Neural cell (in vitro differentiated cells): ENCODE measurements at regions not wholly inside any gene's neighbourhood (a gene's known extent, or its start where the extent isn't known, plus 50 kb on each side); places are given as distances from the start of the nearest gene placed in this dataset.

Experiments
- H2AFZ ChIP-seq: fragments of 200-600, 300-800 bp; sonication (generic), shearing (Covaris generic); 2 replicates; pipeline ENCODE4 v1.6.0; 2014; ENCODE audit warnings: low read depth, mild to moderate bottlenecking, antibody characterized with exemption, low read length, moderate library complexity
- H3F3A ChIP-seq: fragments of 200-600 bp; shearing (Covaris generic); 2 replicates; pipeline ENCODE4 v1.6.1; 2016; ENCODE audit warnings: mild to moderate bottlenecking, moderate library complexity, mixed read lengths, antibody characterized with exemption, low read length; ENCODE audit not compliant: insufficient read depth, poor library complexity, severe bottlenecking
- H3K27ac ChIP-seq: fragments of 200-600, 300-800 bp; sonication (generic), shearing (Covaris generic); 2 replicates; pipeline ENCODE4 v1.5.1; 2014; ENCODE audit warnings: mild to moderate bottlenecking, low read length, moderate library complexity
- H3K27me3 ChIP-seq: fragments of 300-800, 200-600 bp; sonication (generic), shearing (Covaris generic); 2 replicates; pipeline ENCODE4 v1.6.0; 2014; ENCODE audit warnings: mild to moderate bottlenecking, low read depth, low read length, moderate library complexity; ENCODE audit not compliant: insufficient read depth
- H3K36me3 ChIP-seq: fragments of 300-800, 200-600 bp; sonication (generic), shearing (Covaris generic); 2 replicates; pipeline ENCODE4 v1.5.1; 2014; ENCODE audit warnings: mild to moderate bottlenecking, antibody characterized with exemption, low read length, moderate library complexity; ENCODE audit not compliant: insufficient read depth
- H3K4me2 ChIP-seq: fragments of 300-800, 200-600 bp; sonication (generic), shearing (Covaris generic); 2 replicates; pipeline ENCODE4 v1.6.0; 2014; ENCODE audit warnings: mild to moderate bottlenecking, low read length
- H3K4me3 ChIP-seq: fragments of 300-800, 200-600 bp; sonication (generic), shearing (Covaris generic); 2 replicates; pipeline ENCODE4 v1.5.1; 2014; ENCODE audit warnings: mild to moderate bottlenecking, low read length, moderate library complexity
- H3K79me2 ChIP-seq: fragments of 200-600 bp; shearing (Covaris generic); replicated peaks from 2 replicates; pipeline ENCODE4 v1.6.0; 2014; ENCODE audit warnings: mild to moderate bottlenecking, low read length, moderate library complexity; ENCODE audit not compliant: insufficient read depth
- H3K9ac ChIP-seq: fragments of 300-800, 200-600 bp; sonication (generic), shearing (Covaris generic); 2 replicates; pipeline ENCODE4 v1.6.1; 2016; ENCODE audit warnings: mild to moderate bottlenecking, low read length, mixed read lengths
- H3K9me2 ChIP-seq: fragments of 200-600 bp; shearing (Covaris generic); 2 replicates; pipeline ENCODE4 v1.6.1; 2016; ENCODE audit warnings: mild to moderate bottlenecking, low read length, mixed read lengths; ENCODE audit not compliant: insufficient read depth
- H3K9me3 ChIP-seq: fragments of 200-600, 300-800 bp; sonication (generic), shearing (Covaris generic); 2 replicates; pipeline ENCODE4 v1.6.1; 2016; ENCODE audit warnings: mild to moderate bottlenecking, mixed run types, low read length, moderate library complexity, mixed read lengths
- H4K20me1 ChIP-seq: fragments of 200-600 bp; shearing (Covaris generic); 2 replicates; pipeline ENCODE4 v1.6.1; 2016; ENCODE audit warnings: mild to moderate bottlenecking, mixed run types; ENCODE audit not compliant: insufficient read depth
- CTCF ChIP-seq: fragments of 450-650 bp; IDR thresholded peaks from 2 replicates; pipeline ENCODE4 v1.5.1; 2014; ENCODE audit warnings: antibody characterized with exemption, mild to moderate bottlenecking, moderate library complexity; ENCODE audit not compliant: poor library complexity, severe bottlenecking
- EP300 ChIP-seq: fragments of 450-650 bp; conservative IDR thresholded peaks from 2 replicates; pipeline ENCODE4 v1.6.1; 2014; ENCODE audit warnings: antibody characterized with exemption, mild to moderate bottlenecking, moderate library complexity; ENCODE audit not compliant: poor library complexity, severe bottlenecking
- EZH2 ChIP-seq: fragments of 200-600, 300-800 bp; shearing (Covaris generic), sonication (generic); IDR thresholded peaks from 2 replicates; pipeline ENCODE4 v1.6.1; 2014; ENCODE audit warnings: antibody characterized with exemption, low read length, borderline replicate concordance, mild to moderate bottlenecking; ENCODE audit not compliant: insufficient read depth, poor library complexity, severe bottlenecking
- MXI1 ChIP-seq: fragments of 450-650 bp; conservative IDR thresholded peaks from 2 replicates; pipeline ENCODE4 v1.6.1; 2014; ENCODE audit warnings: antibody characterized with exemption, mild to moderate bottlenecking; ENCODE audit not compliant: poor library complexity, severe bottlenecking
- POLR2AphosphoS5 ChIP-seq: IDR thresholded peaks from 2 replicates; pipeline ENCODE4 v1.6.1; 2012
- RAD21 ChIP-seq: fragments of 450-650 bp; conservative IDR thresholded peaks from 2 replicates; pipeline ENCODE4 v1.6.1; 2014; ENCODE audit warnings: antibody characterized with exemption, mild to moderate bottlenecking, moderate library complexity
- REST ChIP-seq: IDR thresholded peaks from 2 replicates; pipeline ENCODE4 v1.6.1; 2012; ENCODE audit warnings: borderline replicate concordance
- SMC3 ChIP-seq: fragments of 450-650 bp; conservative IDR thresholded peaks from 2 replicates; pipeline ENCODE4 v1.6.1; 2014; ENCODE audit warnings: antibody characterized with exemption, mild to moderate bottlenecking, moderate library complexity; ENCODE audit not compliant: poor library complexity
- TAF1 ChIP-seq: IDR thresholded peaks from 2 replicates; pipeline ENCODE4 v1.6.1; 2012; ENCODE audit warnings: low read depth

GRCh38 chr2:3117650-3118216, 259.9 kb downstream of the EIPR1 start:
- Histone ChIP-seq H2AFZ (no peak overlapping the region), H3K9ac (no peak overlapping the region), H3K36me3 (no peaks in the 10 kb centered on the region), H3K4me3 (no peak overlapping the region), H3K9me3 (no peaks in the 10 kb centered on the region), H3K9me2 (no peaks in the 10 kb centered on the region), H4K20me1 (no peaks in the 10 kb centered on the region), H3K27ac (no peak overlapping the region), H3K27me3 (no peaks in the 10 kb centered on the region), H3K4me2 (no peak overlapping the region), H3F3A (no peaks in the 10 kb centered on the region), H3K79me2 (no peaks in the 10 kb centered on the region)
- no peak for TF ChIP-seq CTCF

- H3K27me3 ChIP-seq, result no peaks in the 10 kb centered on the region
- H3K9ac ChIP-seq, result no peak overlapping the region
- no peak overlapping the region for H2AFZ ChIP-seq
- H3K4me2 ChIP-seq, result no peak overlapping the region
- TF ChIP-seq RAD21, result no peak
- no peak for TF ChIP-seq POLR2AphosphoS5
- no peak for TF ChIP-seq SMC3
- no peak for TF ChIP-seq TAF1
- no peak for TF ChIP-seq CTCF
- TF ChIP-seq EZH2, result no peak
- TF ChIP-seq REST, result no peak
- TF ChIP-seq EP300, result no peak
- no peak for TF ChIP-seq MXI1
- no peaks in the 10 kb centered on the region for H3K36me3 ChIP-seq
- H3K27ac ChIP-seq, result no peak overlapping the region
- H3K9me2 ChIP-seq, result no peaks in the 10 kb centered on the region
- H4K20me1 ChIP-seq, result no peaks in the 10 kb centered on the region
- no peaks in the 10 kb centered on the region for H3F3A ChIP-seq
- H3K79me2 ChIP-seq, result no peaks in the 10 kb centered on the region
- no peaks in the 10 kb centered on the region for H3K9me3 ChIP-seq
- no peak overlapping the region for H3K4me3 ChIP-seq
These were observed 261.2 kb downstream of the EIPR1 start for GRCh38 chr2:3116371-3116770.
